Fibroblast of skin of left quadriceps (primary cell): ENCODE measurements at regions not wholly inside any gene's neighbourhood (a gene's known extent, or its start where the extent isn't known, plus 50 kb on each side); places are given as distances from the start of the nearest gene placed in this dataset.
"Not testable (repeated sequence)": the region's sequence is repeated elsewhere in the genome, so short reads cannot be mapped to it uniquely, and the experiment has no call there.

ENCODE experiments used
- DNase-seq, 2 experiments: peaks; one replicate each; pipeline ENCODE4 v3.0.0-alpha.2; 2013; ENCODE audit warnings: low read depth in 2 of 2

DNA sequence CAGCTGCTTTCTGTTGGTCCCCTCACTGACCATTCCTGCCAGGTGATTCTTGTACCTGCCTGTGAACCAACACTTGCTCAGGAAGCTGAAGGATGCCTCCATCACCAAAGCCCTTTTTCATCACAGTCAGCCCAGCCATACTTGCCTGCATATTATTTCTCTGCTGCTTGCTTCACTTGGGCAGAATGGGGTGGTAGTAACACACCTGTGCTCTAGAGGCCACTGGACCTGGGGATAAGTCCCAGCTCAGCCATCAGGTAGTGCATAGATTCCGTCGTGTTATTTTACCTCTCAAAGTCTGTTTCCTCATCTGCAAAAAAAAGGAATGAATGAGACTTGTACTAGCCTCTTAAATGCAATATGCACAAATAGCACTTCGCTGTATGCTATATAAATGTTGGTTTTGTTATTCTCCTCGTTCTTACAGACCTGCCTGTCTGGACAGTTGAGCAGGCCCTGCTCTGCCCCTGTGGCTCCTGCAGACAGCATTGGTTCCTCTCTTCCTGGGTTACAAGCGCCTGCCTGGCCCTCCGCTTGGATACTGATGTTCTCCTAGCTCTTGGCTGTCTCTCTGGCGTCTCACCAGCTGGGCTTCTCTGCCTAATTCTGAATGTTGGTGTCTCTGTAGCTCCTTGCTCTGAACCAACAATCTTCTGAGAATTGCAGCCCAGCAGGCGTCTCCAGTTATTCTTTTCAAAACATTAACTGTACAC lies 151.8 kb downstream of the UNC5CL start:
- no peak for DNase-seq

DNA sequence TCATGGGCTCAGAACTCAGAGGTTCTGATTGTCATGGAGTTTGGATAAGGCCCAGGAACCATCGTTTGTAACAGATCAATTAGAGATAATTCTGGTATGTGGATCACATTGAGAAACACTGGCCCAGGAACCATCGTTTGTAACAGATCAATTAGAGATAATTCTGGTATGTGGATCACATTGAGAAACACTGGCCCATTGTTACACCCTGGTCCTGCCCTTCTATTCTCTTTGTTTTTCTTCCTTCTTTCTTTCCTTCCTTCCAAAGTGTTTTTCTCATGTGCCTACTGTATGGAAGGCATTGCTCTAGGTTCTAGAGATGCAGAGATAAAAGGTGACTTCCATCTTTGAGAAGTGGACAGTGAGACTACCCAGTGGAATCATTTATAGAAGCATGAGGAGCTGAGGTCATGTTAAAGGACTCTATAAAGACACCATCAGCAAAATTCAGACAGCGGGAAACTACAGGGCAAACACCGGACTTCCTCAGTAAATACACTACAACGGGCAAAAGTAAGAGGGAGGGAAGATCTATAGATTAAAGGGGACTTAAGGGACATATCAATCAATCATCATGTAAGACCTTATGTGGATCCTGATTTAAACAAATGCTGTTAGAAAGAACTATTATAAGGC lies 153.8 kb downstream of the UNC5CL start:
- DNase-seq, result no peak

DNA sequence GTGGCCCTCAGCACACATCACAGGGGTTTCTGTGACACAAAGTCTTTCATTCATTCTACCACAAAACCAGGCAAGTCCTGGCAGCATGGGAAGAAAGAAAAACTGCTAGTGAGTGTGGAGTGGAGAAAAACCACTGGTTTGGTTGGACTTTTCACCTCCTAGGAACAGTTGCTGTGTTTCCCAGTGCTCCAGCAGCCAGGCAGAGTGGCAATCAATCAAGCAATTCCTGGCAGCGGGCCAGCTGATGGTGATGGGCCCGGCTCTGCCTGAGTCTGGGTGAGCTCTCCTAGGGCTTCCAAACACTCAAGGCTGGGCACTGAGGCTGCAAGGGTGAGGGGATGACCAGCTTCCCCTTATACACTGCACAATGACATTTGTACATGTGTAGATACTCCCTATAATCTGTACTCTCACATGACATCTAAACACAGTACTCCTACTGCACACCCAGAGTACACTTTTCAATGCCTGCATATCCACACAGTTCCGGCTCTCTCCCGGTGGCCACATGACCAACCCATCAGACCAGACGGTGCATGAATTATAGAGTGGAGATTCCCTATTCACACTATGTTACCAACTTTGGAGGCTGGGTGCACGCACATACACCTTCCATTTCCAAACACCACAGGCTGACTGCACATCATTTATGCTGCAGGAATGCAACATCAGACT lies 156.6 kb downstream of the UNC5CL start:
- no peak for DNase-seq

DNA sequence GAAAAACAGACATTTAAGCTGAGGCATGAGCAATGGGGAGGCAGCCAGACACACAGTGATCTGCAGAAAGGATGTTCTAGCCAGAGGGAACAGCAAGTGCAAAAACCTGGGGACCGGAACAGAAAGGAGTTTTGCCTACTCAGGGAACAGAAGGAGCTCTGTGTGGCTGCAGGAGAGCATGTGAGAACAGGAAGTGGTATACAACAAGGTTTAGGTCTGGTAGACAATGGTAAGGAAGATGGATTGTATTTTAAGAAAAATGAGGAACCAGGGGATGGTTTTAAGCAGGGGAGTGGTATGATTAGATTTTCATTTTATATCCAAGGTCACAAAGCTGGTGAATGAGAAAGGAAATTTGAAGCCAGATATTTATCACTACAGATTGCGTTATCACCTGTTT lies 157.5 kb downstream of the UNC5CL start:
- no peak for DNase-seq

DNA sequence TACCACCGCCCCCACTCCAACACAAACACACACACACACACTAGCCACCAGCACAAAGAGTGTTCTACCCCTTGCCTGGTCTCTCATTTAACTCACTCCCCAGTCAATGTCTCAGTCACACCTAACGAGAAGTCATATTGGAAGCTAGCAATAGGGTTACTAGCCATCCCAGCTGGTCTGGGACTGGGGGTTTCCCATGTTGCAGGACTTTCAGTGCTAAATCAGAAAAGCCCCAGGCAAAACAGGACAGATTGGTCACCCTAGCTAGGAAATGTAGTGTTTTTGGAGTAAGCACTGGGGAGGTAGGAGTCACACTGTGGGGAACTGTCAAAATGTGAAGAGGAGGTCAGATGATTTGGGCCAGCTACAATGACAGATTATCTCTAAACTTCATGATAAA lies 158.1 kb downstream of the UNC5CL start:
- no peak for DNase-seq

DNA sequence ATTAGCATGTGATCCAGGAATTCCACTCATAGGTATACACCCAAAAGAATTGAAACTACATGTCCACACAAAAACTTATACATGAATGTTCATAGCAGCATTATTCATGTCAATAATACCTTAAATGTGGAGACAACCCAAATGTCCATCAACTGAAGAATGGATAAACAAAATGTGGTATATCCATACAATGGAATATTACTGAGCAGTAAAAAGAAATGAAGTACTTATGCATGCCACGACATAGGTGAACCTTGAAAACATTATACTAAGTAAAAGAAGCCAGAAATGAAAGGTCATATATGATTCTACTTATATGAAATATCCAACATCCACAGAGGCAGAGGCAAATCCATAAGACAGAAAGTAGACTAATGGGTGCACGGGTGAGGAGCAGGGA lies 159.9 kb downstream of the UNC5CL start:
- no peak for DNase-seq

DNA sequence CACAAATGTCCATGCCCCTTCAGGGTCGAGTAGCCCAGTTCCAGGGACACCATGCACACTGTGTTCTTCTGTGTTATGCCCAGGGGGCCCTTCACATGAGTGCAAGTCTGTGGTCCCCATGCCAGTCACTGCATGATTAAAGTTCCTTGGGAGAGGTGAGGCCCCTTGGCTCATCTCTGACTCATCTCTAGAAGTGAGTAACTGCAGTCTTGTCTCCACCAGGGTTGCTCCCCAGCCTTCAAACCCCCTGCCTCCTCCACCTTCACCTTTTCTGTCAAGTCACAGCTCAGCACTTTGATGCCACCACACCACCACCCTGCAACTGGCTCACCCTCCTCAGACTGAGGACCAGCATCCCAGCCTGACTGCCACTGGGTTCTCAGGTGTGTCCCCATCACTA lies 161.7 kb downstream of the UNC5CL start:
- DNase-seq, result no peak

DNA sequence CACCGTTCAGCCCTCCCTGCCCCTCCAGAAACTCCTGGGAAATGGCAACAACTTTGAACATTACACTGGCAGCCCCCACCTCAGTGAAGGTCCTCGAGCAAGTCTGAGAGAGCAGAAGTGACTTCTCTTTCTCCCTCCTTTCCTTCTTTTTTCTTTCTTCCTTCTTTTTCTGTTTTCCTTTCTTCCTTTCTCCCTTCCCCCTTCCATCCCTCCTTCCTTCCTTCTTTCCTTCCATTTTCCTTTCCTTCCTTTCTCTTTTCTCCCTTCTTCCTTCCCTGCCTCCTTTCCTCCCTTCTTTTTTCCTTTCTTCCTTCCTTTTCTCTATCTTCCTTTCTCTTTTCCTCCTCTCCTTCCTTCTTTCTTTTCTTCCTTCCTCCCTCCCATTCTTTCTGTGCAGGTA lies 162.7 kb downstream of the UNC5CL start:
- DNase-seq, result no peak

DNA sequence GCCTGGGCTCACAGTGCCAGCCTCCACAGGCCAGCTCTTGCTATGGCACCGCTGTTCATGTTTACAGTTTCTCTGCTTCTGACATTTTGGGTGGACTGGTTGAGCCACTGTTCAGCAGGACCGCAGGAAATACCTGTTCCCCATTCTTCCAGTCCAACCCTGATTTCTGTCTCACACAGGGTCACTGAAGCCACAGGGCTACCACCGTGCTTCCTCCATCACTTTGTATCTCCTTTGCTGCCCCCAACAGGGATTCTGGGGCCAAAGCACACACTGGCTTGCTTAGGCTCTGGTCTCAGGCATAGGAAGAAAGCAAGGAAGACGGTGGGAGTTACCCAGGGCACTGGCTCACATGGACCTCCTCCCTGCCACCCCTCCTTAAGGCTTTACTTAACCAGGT lies 164.5 kb downstream of the UNC5CL start:
- DNase-seq, result no peak

DNA sequence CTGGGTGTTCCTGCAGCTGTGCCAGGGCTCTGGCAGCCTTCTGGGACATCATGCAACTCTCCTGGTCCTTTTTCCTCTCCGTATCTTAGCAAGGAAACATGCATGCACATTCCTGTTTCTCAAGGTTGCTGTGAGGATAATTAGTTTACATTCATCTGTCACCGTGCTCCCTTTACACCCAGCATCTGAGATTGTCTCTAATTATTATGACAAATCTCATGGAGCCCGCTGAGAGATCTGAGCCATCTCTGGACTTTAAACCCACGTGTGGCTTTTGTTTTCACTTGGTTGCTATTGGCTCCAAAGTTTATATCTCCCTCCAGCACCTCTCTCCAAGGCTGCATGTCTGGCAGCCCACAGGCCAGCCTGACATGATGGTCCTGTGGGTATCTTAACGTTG lies 167.6 kb downstream of the UNC5CL start:
- no peak for DNase-seq

DNA sequence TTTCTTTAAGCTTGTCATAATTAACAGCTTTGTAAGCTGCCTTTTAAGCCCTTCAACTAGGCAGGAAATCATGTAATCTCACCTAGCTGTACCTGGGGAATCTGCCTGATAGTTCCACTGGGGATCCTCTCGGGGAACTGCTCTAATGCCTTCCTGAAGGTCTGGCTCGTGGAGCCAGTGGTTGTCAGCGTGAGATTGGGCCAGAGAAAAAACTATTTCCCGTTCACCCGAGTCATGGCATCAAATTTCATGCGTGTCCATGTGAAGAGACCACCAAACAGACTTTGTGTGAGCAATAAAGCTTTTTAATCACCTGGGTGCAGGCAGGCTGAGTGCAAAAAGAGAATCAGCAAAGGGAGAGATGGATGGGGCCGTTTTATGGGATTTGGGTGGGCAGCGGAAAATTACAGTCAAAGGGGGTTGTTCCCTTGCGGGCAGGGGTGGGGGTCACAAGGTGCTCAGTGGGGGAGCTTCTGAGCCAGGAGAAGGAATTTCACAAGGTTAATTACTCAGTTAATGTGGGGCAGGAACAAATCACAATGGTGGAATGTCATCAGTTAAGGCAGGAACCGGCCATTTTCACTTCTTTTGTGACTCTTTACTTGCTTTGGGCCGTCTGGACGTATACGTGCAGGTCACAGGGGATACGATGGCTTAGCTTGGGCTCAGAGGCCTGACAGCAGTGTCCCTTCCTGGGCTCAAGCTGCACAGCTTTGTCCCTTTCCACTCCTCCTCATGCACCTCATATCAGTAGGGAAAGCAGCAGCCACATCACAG lies 170.7 kb downstream of the UNC5CL start:
- not testable (repeated sequence) for DNase-seq

DNA sequence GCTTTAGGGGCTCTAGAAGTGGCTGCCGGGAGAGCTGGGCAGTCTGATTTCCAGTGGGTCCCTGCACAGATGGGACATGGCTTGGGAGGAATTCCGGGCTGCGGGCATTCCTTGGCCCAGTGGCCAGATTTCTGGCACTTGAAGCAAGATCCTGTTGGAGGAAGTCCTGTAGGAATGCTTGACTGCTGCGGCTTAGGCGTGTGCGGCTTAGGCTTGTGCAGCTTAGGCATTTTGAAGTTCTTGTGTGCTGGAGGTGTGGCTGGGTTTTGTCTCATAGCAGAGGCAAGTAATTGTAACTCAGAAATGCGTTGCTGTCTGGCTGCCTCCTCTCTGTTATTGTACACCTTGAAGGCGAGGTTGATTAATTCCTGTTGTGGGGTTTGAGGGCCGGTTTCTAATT lies 171.5 kb downstream of the UNC5CL start:
- DNase-seq, result not testable (repeated sequence)

DNA sequence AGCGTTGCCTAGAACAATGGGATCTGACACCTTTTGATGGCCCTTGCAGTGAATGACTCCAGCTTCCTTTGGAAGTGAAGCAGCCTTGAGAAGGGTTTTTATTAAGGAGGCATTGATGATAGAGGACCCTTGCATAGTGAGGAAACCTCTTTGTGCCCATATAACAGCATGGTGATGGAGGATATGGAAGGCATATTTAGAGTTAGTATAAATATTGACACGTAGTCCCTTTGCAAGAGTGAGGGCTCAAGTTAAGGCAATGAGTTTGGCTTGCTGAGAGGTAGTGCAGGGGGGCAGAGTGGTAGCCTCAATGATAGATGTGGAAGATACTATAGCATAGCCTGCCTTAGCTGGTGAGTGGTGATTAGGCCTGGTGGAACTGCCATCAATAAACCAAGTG lies 173.8 kb downstream of the UNC5CL start:
- not testable (repeated sequence) for DNase-seq

DNA sequence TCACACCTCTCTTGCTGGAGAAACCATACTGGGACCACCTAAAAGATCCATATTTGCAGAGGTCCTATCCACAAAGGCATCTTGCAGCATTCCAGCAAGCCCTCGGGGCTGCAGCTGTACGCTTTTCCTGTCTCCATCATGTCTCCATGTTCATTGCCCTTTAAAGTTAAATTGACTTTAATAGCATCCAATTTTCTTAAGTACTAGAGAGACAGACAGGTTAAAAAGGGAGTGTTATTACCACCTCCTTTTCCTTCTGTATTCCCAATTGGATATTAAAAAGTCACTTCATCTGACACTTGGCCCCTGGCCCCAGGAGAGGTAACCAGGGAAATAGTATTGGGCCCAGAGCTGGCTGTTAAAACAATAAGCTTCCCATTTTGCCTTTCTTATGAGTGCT lies 178.6 kb downstream of the UNC5CL start:
- no peak for DNase-seq

DNA sequence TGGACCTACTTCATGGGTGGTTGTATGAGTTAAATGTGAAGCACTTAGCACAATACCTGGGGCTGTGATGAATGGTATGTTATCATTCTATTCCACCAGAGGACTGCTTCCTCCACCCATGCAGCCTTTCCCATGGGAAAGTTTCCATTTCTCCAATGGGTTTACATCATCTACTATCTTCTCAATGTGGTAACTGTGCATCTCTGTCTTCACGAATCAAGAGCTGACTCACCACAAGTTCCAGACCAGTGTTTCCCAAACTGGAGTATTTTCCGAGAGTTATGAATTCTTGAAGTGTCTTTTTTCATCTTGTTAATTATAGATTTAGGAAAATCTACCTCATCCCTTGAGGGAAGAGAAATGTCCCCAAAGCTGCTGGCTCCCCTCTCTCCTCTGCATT lies 182.8 kb downstream of the UNC5CL start:
- DNase-seq, result no peak

DNA sequence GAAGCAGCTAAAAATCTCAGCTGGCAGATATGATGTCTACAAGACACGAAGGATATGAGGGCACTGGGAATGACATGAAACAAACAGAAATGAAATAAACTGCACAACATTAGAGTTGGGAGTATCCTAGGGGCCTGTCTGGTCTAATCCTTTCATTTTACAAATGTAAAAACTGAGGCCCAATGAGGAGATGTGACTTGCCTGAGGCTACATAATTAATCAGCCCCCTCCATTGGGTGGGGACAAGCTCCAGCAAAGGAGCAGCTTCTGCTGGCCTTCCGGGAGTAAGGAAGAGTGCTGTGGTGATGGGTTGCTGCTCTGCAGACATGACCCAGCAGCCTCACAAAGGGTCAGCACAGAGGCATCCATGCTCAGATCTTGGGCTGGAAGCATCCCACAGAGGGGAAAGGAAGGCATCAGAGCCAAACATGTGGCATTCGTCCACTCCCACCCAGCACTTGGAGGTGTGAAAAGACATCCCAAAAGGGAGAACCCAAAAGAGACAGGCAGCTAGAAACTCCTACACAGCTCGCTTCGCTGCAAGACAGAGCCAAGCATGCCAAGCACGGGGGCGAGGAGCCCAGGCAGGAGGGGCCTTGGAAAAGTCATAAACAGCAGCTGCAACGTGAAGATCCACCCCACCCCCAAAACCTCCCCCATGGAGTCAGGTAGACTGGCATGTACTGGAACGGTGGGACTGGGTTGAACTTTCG lies 183.7 kb downstream of the UNC5CL start:
- DNase-seq, result no peak

DNA sequence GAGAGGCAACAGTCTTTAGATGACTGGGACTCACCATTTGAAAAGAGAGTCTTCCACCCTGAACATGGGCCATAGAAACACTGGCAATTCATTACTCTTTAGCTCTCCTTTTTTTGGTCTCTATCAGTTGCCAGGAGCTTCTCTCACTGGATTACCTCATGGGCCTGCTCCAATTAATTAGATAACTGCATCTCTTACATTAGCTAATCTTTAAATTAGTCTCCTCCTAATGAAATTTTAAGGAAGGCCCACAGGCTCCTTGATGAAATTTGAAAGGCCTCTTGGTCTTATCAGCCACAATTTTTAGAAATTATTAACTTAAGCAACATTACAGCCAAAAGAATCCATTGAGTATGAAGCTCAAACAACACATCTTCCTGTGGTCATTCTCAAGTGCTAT lies 184.4 kb downstream of the UNC5CL start:
- DNase-seq, result no peak

DNA sequence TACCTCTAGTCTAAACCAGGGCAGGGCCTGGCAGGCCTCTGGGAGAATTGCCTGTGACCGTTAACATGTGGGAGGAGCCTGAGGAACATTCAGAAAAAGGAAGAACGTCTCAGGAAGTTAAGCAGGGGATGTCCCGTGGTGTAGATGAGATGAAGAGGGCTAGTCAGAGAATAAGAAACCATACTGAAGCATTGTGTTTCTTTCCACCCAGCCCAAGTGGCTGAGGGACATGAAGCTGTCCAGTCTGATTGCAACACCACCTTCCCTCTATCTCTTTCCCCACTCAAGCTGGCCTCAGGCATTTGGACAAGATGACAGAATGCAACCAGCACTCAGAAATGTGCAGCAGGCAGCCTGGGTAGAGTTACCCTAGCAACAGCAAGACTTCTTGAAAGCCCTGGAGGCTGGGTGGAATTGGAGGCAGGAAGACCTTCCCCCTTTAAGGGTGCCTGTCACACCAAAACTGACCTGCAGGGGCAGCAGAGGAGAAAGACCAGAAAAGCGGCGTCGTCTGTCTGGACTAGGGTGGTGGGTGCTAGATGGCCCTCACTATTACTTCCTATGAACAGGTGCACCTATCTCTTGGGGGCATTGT lies 186.1 kb downstream of the UNC5CL start:
- no peak for DNase-seq

DNA sequence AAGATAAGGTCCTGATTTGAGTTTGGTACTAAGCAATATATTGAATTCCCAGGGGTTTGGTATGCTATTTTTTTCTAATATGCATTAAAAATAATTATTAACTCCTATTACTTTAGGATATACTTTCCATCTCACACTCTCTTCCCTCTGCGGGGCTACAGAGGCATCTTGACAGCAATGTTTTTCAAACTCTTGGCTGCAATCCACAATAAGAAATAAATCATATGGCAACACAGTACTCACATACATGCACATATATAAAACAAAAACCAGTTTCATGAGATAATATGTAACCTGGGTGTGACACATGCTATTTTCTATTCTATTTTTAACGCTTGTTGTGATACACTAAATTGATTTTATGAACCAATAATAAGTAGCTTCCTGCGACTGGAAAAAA lies 189.5 kb downstream of the UNC5CL start:
- no peak for DNase-seq

DNA sequence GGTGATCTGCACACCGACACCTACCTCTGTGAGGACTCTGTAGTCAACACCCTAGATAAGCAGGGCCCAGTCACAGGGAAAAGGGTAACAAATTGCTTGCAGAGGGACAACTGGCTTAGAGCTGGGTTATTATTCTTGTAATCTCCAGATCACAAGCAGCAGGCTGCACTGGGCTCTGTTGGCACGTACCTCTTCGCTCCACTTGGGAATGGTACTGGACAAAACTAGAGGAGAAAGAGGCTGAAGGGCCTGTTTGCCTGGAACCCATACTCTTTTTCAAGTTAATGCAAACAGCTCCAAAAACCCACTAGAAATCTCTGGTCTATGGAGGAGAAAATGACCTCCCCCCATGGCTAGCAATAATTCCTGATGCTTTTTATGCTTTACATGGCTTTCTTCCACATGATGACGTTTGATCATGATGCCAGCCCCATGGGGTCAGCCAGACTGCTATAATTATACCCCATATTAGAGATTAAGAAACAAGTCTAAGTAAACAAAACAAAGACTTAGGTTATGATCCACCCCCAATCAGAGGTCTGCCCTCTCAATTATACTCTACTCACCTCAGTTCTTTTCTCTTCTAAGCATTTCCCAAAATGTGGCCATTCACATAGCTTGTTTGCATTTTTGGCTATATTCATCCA lies 190.0 kb downstream of the UNC5CL start:
- DNase-seq, result no peak

DNA sequence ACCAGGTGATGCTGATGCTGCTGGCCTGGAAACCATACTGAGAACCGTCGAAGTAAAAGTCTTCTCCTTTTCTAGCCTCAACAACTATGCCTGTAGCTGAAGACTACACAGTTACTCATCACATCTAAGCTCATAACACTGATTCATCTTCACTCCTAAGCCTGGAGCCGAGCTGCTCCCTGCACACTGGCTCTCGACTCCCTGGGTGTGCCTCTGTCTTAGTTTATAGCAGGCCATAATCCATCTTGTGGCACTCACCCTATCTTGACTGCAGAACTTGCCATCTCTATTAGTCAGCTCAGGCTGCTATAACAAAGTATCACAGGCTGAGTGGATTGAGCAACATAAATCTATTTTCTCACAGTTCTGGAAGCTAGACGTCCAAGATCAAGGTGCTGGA lies 191.0 kb downstream of the UNC5CL start:
- no peak for DNase-seq
